Pancreas (tissue), 10 donors: ENCODE measurements at regions not wholly inside any gene's neighbourhood (a gene's known extent, or its start where the extent isn't known, plus 50 kb on each side); places are given as distances from the start of the nearest gene placed in this dataset.

Experiments
- ATAC-seq, 4 donors: fragments of 200-7000 bp; cut with Tn5 transposase; one replicate each; pipeline versions ENCODE4 v1.8.0 to v1.9.1; 2020; ENCODE audit warnings: mild to moderate bottlenecking in 4 of 4, moderate library complexity in 4 of 4
- DNase-seq, 6 donors: peaks; one replicate each; pipeline ENCODE4 v3.0.0-alpha.2; 2020
- FAIRE-seq: peaks from 2 replicates; lab custom pipeline; 2012; peaks lifted over from hg19 to GRCh38; lab: Jason Lieb, UNC
- H3K27ac ChIP-seq, 4 donors: fragments of 200-600 bp; sonication (generic); 1 replicate in 3 of 4; 2 replicates in 1 of 4; pipeline versions ENCODE4 v1.5.0 to v1.8.0; 2020
- H3K27me3 ChIP-seq, 4 donors: fragments of 200-600 bp; one replicate each; pipeline ENCODE4 v1.8.0; 2021
- H3K36me3 ChIP-seq, 3 donors: fragments of 200-600 bp; sonication (generic) in 1 of 3; one replicate each; pipeline versions ENCODE4 v1.5.0 to v1.8.0; 2020 to 2021
- H3K4me1 ChIP-seq, 3 donors: fragments of 200-600 bp; one replicate each; pipeline ENCODE4 v1.8.0; 2021
- H3K4me3 ChIP-seq, 4 donors: fragments of 200-600 bp; sonication (generic) in 2 of 4; one replicate each; pipeline versions ENCODE4 v1.5.0 to v1.8.0; 2020 to 2021
- H3K9me3 ChIP-seq, 4 donors: fragments of 200-600 bp; one replicate each; pipeline ENCODE4 v1.8.0; 2021
- CTCF ChIP-seq, 4 donors: fragments of 200-600 bp; sonication (generic) in 3 of 4; IDR thresholded peaks; one replicate each; pipeline versions ENCODE4 v1.5.0 to v1.8.0; 2021; ENCODE audit warnings: antibody characterized with exemption in 4 of 4
- WGBS, 2 donors: extraction: QIAGEN DNeasy Blood & Tissue Kit; methylation state at CpG; one replicate each; pipeline ENCODE4 v1.1.7; 2013; 5-methylcytosine and 5-hydroxymethylcytosine counted together
- intact Hi-C, 3 donors: fragments of 100-400 bp; cut with DNase I; formaldehyde crosslinking; loops; one replicate each; pipeline versions ENCODE4 v1.11.1 to v1.14.2; 2022
- donor health status: healthy with polysubstance abuse.
- donor health status: DM: no; HTN: no; CAD: no; lungs with moderate emphysema.
- donor health status: DM: no; HTN: no; CAD: no.
- donor health status: control.
- donor health status: control.
- donor health status: Bipolar disorder and iron deficiency.
- donor health status: DM: yes; HTN: yes; CAD: no.
- donor health status: DM: no; HTN: no; CAD: no.
- donor health status: DM: no; HTN: no; CAD: no.
- donor health status: DM: yes; HTN: yes; CAD: no.

GRCh38 chr11:8765294-8765693, 82.7 kb downstream of the RPL27A start:
- DNase-seq (no peak), ATAC-seq (peak; percentile 88 to 90 (median 88)), FAIRE-seq (no peak)
- H3K27ac ChIP-seq = peak overlapping the region; percentile 35 to 83 (median 77)
- H3K9me3 ChIP-seq = no peaks in the 10 kb centered on the region
- intact Hi-C loops = no loop called here
- H3K36me3 ChIP-seq = no peaks in the 10 kb centered on the region
- no peaks in the 10 kb centered on the region for H3K27me3 ChIP-seq
- WGBS, 2 donors = 9 to 20% methylated on average over 1 of the region's 1 CpG
- no peak overlapping the region for H3K4me3 ChIP-seq
- TF ChIP-seq CTCF (IDR thresholded peaks at IDR 0.05) = no peak
- H3K4me1 ChIP-seq = peaks cover 20 to 24% (median 22%) of the 10 kb centered on the region in 3 donors

GRCh38 chr11:8766043-8766987, 83.7 kb downstream of the RPL27A start:
- peak in 2 of 4 donors; percentile 4 to 16 for ATAC-seq
- Histone ChIP-seq H3K27ac (peak overlapping the region; percentile 19 to 83 (median 77)), H3K36me3 (no peaks in the 10 kb centered on the region), H3K4me1 (peaks cover 15 to 22% (median 17%) of the 10 kb centered on the region in 3 donors), H3K9me3 (no peaks in the 10 kb centered on the region), H3K4me3 (no peak overlapping the region), H3K27me3 (no peaks in the 10 kb centered on the region)
- no peak for TF ChIP-seq CTCF (IDR thresholded peaks at IDR 0.05)
- intact Hi-C loops = no loop called here
- DNase-seq = no peak
- no peak for FAIRE-seq
- 87% methylated on average over 8 of the region's 8 CpGs for WGBS, 2 donors

- WGBS, 2 donors = 90 to 92% methylated on average over 7 of the region's 7 CpGs
- Histone ChIP-seq H3K36me3 (no peaks in the 10 kb centered on the region), H3K4me1 (peaks cover 15 to 22% (median 16%) of the 10 kb centered on the region in 3 donors), H3K9me3 (no peaks in the 10 kb centered on the region), H3K4me3 (no peak overlapping the region), H3K27ac (peak overlapping the region in 2 of 4 donors; percentile 8 to 78), H3K27me3 (no peaks in the 10 kb centered on the region)
- no peak for TF ChIP-seq CTCF (IDR thresholded peaks at IDR 0.05)
- DNase-seq (no peak), ATAC-seq (no peak), FAIRE-seq (no peak)
- intact Hi-C loops = no loop called here
These were observed 84.4 kb downstream of the RPL27A start for GRCh38 chr11:8766988-8767374.

- ATAC-seq (no peak), DNase-seq (no peak), FAIRE-seq (no peak)
- Histone ChIP-seq H3K27ac (no peak overlapping the region), H3K9me3 (no peaks in the 10 kb centered on the region), H3K36me3 (no peaks in the 10 kb centered on the region), H3K4me1 (peaks cover 15 to 22% (median 16%) of the 10 kb centered on the region in 3 donors), H3K27me3 (no peaks in the 10 kb centered on the region), H3K4me3 (no peak overlapping the region)
- no peak for TF ChIP-seq CTCF (IDR thresholded peaks at IDR 0.05)
- intact Hi-C loops = no loop called here
- 88 to 91% methylated on average over 9 of the region's 9 CpGs for WGBS, 2 donors
These were observed 85.0 kb downstream of the RPL27A start for GRCh38 chr11:8767466-8768142.
